ENCODE measurements at regions not wholly inside any gene's neighbourhood (a gene's known extent, or its start where the extent isn't known, plus 50 kb on each side); places are given as distances from the start of the nearest gene placed in this dataset.
"Not testable (repeated sequence)": the region's sequence is repeated elsewhere in the genome, so short reads cannot be mapped to it uniquely, and the experiment has no call there.

DNA sequence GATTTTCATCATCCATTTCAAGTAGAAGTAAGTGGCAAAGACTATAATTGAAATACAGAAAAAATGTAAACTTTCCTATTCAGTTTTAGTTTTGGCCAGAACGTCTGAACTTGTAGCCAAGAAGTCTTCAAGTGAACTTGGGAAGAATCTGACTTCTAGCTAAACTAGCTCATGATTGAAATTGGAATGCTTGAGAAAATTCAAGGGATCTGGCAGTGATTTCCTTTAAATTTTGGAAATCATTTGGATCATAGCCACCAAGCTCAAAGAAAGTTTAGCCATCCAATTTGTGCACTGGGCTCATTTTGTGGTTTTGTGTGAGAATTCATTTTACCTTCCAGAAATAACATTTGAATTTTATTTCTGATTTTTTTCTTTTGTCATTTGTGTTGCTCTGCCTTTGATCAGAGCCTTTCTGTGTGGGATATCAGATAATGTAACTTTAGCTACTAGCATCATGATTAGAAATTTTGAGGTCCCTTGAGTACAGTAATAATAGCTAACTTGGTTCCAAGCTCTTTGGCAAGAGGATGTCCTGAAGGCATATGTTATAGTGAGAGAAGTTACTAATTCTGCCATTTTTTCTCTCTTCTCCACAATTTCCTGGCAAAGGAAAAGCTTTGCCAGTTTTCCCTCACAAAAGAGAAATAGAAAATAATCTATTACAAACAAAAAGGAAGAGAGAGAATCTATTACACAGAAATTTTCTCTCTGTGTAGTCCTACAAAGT lies 2123.7 kb upstream of the RAG2 start:
- no peak for DNase-seq (ENCODE audit: low read depth in 2 of 2)

DNA sequence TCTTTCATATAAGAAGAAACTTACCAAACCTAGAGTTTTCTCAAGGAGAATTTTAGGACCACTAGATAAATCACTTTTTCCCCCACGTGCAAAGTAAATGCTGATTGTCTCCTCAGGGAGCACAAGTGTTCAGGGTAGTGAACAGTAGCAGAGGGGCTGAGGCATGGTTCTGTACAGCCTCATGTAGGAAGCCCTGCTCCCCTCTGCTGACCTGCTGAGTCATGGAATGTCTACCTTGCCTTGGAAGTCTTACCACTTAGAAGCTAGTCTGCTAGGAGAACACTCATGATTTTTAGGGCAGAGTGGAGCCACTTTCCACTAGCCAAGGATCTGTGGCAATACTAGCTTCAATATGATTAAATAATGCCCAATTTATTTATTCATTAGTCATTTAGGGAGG lies 2120.6 kb upstream of the RAG2 start:
- DNase-seq (ENCODE audit: low read depth in 2 of 2), result no peak

DNA sequence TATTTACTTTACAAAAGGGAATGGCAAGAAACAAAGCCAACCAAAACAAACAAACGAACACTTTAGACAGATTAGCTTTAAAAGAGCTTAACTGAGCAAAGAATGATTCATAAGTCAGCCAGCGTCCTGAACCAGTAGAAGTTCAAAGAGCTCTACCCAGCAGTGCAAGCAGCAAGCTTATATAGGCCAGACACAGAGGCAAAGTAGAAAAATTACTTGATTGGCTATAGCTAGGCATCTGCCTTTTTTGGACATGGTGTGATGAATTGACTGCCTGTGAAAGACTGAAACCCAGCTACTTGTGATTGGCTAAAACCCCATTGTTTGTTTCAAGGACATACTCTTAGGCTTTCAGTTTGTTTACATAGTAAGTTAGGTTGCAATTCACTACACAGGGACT lies 2120.0 kb upstream of the RAG2 start:
- no peak for DNase-seq (ENCODE audit: low read depth in 2 of 2)

DNA sequence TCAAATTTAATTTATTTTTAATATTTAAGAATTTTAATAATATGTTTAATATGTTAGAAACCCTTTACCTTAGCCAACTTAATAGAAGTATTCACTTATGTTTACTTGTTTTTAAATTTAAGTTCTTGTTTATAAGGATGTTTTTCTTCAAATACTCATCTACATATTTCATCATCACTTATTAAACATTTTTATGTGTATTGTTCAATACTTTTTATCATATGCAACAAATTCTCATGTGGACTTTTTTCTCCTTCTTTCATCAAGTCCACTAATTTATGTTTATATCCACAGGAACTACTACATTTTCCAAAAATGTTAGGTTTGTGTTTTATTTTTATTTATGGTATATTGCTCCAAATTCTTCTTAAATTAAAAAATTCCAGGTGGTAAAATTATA lies 2113.1 kb upstream of the RAG2 start:
- no peak for DNase-seq (ENCODE audit: low read depth in 2 of 2)

DNA sequence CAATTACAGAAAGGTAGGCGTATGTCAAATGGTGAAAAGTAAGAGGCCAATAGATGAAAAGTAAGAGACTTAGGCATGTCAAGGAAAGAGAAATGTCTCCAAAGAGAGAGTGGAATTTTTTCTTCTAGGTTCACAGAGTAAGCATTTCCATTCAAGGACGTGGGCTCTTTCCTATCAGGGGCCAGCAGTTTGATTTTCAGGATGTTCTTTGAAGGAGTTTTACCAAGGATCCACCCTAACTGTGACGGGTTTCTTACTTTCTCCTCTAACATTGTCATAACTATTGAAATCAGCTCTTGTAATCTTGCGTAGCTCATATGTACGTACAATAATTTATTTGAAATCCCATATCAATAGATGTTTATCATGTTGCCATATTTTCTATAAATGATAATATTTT lies 2112.2 kb upstream of the RAG2 start:
- no peak for DNase-seq (ENCODE audit: low read depth in 2 of 2)

DNA sequence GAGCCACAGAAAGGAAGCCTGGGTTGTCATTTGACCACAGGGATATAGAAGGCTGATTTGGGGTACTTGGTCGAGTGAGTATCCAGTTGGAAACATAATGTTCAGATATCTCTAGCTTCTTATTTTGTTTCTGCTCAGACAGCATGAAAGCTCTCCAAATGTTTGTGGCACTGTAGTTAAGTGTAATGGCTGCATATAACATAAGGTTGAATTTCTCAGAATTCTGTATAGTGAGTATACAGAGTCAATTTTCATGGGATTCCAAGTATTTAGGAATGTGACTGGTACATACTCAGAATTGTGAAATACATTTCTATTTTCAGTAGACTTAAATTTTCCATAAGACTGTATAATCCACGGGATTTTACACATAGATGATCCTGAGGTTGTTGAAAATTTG lies 2102.1 kb upstream of the RAG2 start:
- DNase-seq (ENCODE audit: low read depth in 2 of 2), result no peak

DNA sequence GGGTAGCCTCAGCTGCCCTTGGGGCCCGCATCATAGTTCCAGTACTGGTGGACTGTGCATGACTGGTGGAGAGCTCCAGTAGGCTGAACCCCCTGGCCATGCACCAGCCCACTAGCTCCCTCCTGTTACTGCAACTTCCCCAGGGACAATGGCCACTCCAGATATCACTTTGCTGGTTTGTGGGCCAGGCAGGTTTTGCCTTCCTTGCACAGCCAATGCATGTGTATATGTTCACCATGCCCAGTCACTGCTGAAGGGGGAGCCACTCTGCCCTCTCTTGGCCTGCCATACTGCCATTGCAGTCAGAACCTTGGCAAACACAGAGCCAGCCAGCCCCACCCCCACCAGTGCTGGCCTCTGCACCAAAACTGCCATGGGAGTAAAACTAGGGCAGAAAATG lies 2095.3 kb upstream of the RAG2 start:
- DNase-seq (ENCODE audit: low read depth in 2 of 2), result no peak

DNA sequence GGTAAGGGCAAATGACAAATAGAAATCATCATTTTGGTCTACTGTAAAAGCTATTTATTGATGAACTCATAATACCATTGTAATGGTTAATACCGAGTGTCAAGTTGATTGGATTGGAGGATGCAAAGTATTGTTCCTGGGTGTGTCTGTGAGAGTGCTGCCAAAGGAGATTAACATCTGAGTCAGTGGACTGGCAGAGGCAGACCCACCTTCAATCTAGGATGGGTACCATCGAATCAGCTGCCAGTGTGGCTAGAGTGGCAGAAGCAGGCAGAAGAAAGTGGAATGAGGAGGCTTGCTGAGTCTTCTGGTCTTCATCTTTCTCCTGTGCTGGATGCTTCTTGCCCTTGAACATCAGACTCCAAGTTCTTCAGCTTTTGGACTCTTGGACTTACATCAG lies 2092.2 kb upstream of the RAG2 start:
- DNase-seq (ENCODE audit: low read depth in 2 of 2), result not testable (repeated sequence)

DNA sequence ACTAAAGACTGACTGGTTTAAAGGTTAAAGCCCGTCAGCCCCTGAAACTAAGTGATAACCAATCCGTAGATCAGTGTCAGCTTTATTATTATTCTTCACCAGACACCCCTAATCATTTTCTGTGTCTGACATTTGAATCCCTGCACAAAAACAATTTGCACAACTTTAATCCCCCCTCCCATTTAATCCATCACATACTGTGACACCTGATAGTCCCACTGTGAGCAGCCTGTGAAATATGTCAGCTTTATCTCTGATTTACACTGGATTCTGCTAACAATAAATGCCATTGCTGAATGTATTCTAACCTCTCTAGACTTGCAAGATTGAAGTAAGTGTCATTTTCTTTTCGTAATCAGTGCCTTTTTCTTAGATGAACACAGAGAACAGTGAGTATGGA lies 2089.0 kb upstream of the RAG2 start:
- DNase-seq (ENCODE audit: low read depth in 2 of 2), result no peak

DNA sequence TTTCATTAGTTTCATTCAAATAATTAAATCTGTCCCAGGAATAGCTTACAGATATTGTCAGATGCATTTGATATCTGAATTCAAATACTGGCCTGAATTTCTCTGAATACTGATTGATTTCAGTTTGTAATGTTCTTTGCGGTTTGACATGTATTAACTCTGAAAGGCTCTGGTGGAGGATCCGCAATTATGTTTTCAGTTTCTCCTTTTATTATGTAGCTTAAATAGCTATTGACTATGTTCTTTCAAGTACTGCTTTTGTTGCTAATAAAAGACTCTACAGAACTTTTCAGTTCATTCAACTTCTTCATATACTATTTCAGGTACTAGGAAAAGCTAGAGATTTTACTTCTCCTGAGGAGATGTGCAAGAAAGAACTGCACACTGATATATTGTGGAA lies 2085.4 kb upstream of the RAG2 start:
- no peak for DNase-seq (ENCODE audit: low read depth in 2 of 2)

DNA sequence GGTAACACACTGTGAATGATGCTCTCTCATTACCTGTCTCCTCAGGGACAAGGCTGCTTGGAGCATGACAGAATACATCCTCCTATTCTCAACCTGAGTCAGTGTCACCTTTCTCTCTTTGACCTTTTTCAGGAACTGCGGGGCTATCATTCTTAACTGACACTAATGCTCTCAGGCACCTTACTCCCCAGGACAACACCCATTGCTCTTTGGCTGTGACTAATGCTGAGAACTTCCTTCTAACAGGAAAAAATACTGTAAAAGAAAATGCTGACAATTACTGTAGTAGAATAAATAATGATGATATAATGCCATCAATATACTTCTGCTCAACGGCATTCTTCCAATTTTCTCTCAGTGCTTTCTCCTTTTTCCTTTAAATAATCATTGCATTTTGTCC lies 2082.7 kb upstream of the RAG2 start:
- DNase-seq (ENCODE audit: low read depth in 2 of 2), result no peak

DNA sequence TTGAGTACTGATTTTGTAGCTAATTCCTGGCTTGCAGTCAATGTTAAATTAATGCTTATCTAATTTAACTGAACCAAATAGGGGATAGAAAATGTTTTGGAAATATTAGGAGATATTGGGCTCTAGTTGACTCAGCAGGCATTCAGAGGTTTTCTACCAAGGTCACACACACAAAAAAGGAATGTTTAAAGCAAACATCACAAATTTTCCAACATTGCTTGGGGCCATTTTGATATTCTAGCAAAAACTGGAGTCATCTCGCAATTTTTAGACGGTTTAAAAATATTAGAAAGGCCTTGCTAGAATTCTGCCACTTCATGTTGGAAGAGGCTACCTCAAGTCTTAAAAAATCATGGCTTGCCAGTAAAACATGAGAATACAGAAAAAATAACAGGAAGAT lies 2082.1 kb upstream of the RAG2 start:
- DNase-seq (ENCODE audit: low read depth in 2 of 2), result no peak

DNA sequence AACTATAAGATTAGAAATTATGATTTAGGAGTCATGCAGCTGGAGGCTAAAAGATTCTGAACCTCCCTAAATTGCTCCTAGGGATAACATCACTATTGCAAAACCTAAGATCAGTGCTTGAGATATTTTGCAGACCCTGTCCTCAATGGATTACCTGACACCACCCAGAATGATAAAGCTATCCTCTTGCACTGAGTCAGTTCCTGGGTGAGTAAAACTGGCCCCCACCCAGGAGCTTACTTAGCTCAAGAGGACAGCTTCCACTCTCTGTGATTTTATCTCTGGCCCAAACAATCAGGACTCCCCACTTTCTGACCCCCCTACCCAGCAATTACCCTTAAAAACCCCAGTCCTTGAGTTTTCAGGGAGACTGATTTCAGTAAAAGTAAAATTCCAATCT lies 2074.4 kb upstream of the RAG2 start:
- no peak for DNase-seq (ENCODE audit: low read depth in 2 of 2)

DNA sequence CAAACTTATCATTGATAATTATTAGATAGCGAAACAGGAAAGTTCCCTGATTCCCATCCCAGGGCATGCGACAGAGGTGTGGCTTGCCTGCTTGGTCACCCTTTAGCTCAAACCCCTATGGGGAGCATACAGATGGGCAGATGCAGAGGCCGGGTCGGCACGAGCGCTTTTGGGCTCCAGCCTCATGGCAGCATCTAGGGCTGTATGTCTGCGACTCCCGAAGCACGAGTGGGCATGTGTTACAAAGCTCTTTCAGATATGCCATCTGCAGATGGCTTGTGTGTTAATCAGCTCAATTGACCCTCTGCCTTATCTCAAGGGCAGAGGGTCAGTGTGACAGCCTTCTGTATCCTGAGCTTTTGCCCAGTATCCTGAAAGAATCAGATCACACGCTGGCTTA lies 2069.3 kb upstream of the RAG2 start:
- DNase-seq (ENCODE audit: low read depth in 2 of 2), result no peak

DNA sequence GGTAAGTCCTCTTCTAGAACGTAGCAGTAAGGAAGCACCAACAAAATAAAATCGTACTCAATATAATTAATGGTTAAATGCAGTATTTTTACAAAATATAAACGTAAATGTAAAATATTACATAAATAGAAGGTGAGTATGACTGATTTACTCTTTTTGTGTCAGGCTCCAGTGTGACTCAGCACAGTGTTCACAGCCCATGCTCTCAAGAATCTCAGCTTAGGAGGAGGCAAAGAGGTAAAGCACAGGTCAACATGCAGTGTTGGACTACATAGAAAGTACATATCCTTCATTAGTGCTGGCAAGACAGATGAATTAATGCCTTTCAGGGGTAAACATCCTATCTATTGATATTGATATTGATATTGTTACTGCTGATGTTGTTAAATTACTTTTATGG lies 2050.6 kb upstream of the RAG2 start:
- DNase-seq (ENCODE audit: low read depth in 2 of 2), result no peak

DNA sequence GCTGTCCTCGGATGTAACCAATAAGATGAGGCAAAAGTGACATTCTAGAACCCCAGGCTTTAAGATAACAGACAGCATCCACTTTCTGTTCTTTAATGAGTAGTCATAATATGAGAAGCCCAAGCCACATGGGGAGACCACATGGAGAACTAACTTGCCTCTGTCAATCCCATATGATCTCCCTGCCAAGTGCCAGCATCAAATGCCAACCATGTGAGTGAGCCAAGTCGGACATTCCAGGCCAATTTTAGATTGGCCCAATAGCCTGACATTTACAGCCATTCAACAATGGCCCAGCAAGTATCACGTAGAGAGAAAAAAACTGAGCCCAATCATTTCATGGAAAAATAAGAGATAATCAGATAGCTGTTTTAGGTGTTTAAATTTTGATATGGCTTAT lies 2048.3 kb upstream of the RAG2 start:
- DNase-seq (ENCODE audit: low read depth in 2 of 2), result no peak

DNA sequence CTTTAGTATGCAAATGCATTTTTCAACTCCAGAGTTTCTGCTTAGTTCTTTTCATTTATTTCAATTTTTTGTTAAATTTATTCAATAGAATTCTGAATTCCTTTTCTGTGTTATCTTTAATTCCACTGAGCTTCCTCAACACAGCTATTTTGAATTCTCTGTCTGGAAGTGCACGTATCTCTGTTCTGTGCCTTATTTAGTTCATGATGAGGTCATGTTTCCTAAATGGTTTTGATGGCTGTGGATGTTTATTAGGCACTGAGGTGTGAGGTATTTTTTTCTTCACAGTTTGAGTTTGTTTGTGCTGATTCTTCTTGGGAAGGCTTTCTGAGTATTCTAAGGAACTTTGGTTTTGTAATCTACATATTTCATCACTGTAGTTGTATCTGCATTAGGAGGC lies 2042.8 kb upstream of the RAG2 start:
- DNase-seq (ENCODE audit: low read depth in 2 of 2), result no peak

DNA sequence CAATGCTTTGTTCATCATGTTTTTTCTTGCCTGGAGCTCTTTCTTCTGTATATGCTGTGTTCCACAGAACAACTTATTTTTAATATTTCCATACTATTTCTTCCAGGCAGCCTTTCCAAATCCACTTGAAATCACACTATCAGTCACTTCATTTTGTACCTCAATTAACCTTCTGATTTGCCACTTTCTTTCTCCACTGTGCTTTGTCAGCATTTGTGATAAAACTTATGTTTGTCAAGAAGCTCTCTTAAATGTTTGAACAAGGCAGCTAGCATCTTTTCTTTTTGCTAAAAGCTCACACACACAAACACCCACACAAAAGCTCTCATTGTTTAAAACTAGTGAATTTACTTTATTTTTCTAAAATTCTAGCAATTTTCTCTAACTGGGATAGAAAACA lies 2014.7 kb upstream of the RAG2 start:
- no peak for DNase-seq (ENCODE audit: low read depth in 2 of 2)

DNA sequence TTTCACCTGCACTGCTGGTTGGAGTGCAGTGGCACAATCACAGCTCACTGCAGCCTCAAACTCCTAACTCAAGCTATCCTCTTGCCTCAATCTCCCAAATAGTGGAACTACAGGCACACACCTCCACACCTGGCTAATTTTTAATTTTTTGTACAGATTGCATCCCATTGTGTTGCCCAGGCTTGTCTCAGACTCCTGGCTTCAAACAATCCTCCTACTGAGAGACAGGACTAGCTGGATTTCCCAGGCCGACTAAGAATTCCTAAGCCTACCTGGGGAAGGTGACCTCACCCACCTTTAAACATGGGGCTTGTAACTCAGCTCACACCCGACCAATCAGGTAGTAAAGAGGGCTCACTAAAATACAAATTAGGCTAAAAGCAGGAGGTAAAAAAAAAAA lies 2003.3 kb upstream of the RAG2 start:
- DNase-seq (ENCODE audit: low read depth in 2 of 2), result not testable (repeated sequence)

DNA sequence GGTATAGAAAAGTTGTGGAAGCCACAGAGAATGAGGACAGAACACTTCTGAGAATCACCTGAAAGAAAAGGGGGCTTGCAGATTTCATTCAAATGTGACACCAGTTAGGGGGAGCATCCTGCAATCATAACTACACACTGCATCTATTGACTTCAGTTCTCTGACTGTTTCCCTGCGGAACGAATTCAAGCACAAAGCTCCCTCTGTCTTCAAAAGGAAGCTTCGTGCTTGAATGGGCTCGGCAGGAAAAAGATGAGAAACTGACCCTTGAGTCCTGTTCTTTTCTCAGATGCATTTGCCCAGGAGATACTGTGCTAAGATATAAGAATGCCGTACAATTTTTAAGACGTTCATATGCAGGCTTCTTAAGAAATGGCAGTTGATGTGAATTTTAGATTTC lies 2000.4 kb upstream of the RAG2 start:
- DNase-seq (ENCODE audit: low read depth in 2 of 2), result no peak

DNA sequence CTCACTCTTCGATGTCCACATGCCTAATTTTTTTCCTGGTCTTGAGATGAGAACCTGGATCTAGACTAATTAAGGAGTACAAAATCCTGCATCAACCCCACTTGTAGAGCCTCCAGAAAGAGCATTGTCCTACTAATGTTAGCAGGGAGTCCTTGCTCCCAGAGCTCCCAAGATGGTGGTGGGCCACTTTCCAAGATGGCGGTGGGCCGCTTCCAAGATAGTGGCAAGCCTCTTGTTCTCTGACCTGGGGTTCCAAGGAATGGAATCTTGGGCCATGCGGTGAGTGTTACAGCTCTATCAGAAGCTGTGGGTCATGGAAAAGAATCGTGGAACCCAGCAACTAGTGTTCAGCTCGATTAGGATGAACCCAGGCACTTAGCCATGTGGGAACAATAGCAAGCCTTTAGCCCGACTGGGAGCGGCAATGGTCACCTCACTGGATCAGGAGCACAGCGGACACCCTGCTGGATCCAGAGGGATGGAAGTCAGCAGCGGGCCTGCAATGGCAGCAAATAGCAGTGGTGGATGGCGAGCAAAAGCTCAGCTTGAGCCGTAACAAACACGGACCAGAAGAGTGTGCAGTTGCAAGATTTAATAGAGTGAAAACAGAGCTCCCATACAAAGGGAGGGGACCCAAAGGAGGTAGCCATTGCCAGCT lies 1997.5 kb upstream of the RAG2 start:
- not testable (repeated sequence) for DNase-seq (ENCODE audit: low read depth in 2 of 2)

DNA sequence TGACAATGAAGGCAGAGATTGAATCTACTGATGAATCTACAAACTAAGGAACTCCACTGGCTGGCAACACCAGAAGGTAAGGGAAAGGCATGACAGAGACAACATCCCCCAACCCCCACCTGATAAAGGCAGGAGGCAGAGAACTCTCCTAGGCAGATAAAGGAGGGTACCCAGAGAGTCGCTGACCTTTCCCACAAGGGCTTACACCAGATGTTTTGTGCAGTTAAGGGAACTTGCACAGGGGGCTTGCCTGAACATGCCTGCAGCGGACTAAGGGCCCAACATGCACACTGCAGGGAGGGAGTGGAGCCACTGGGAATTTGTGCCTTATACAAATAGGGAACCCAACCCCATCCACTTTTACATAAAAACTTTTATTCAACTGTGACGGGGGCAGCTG lies 1996.9 kb upstream of the RAG2 start:
- no peak for DNase-seq (ENCODE audit: low read depth in 2 of 2)

DNA sequence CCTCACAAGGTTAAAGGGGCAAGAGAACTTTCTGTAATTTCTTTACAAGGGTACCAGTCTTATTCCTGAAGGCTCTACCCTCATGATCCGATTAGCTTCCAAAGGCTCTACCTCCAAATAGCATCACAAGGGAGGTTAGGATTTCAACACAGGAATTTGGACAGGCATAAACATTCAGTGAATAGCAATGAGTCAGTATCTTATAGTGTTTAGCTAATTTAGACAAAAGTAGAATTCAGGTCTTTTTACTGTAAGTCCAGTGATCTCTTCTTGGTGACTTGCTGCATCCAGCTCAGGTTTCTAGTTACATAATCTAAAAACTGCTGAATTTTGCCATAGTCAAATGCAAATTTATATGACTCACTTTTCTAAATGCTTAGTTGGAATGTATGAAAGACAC lies 1995.6 kb upstream of the RAG2 start:
- no peak for DNase-seq (ENCODE audit: low read depth in 2 of 2)

DNA sequence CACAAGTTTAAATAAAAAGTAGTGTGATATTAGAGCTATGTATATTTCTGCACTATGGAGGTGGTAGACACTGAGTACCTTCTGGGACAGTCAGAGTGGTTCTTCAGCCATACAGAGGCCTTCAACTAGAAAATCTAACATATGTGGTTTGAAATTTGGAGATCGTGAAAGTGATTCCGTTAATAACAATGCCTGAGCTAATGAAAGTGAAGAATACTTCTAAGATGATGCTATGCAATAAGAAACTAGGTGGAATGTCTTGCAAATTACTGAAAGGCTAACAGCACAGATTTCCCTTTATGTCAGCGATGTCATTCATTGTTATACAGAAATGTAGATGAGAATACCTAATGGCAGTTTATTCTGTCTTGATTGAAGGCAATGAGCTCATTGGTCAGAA lies 1984.7 kb upstream of the RAG2 start:
- DNase-seq (ENCODE audit: low read depth in 2 of 2), result no peak

Data from activated CD8-positive, alpha-beta memory T cell treated with anti-CD3 and anti-CD28 coated beads for 4 hours (primary cell).